ENCODE measurements at regions not wholly inside any gene's neighbourhood (a gene's known extent, or its start where the extent isn't known, plus 50 kb on each side); places are given as distances from the start of the nearest gene placed in this dataset.

- DNase-seq (ENCODE audit: low read depth), result no peak
Observed at GRCh38 chr4:157880761-157881160, 292.1 kb downstream of the GASK1B start.

GRCh38 chr4:157854819-157855218 lies 318.0 kb downstream of the GASK1B start:
- no peak for DNase-seq (ENCODE audit: low read depth)

- no peak for DNase-seq (ENCODE audit: low read depth)
Observed at GRCh38 chr4:157840648-157841047, 332.2 kb downstream of the GASK1B start.

GRCh38 chr4:157840034-157840433 lies 332.8 kb downstream of the GASK1B start:
- DNase-seq (ENCODE audit: low read depth), result no peak

GRCh38 chr4:157838366-157838765 lies 334.5 kb downstream of the GASK1B start:
- DNase-seq (ENCODE audit: low read depth), result no peak

- no peak for DNase-seq (ENCODE audit: low read depth)
Observed at GRCh38 chr4:157837071-157837703, 335.6 kb downstream of the GASK1B start.

- DNase-seq (ENCODE audit: low read depth), result no peak
Observed at GRCh38 chr4:157832596-157832995, 340.2 kb downstream of the GASK1B start.

GRCh38 chr4:157824021-157824420 lies 348.8 kb downstream of the GASK1B start:
- no peak for DNase-seq (ENCODE audit: low read depth)

- no peak for DNase-seq (ENCODE audit: low read depth)
Observed at GRCh38 chr4:157821814-157822213, 351.0 kb downstream of the GASK1B start.

GRCh38 chr4:157819693-157820464 lies 352.9 kb downstream of the GASK1B start:
- DNase-seq (ENCODE audit: low read depth), result no peak

GRCh38 chr4:157818946-157819692 lies 353.7 kb downstream of the GASK1B start:
- no peak for DNase-seq (ENCODE audit: low read depth)

- DNase-seq (ENCODE audit: low read depth), result no peak
Observed at GRCh38 chr4:157810137-157810774, 362.6 kb downstream of the GASK1B start.

- no peak for DNase-seq (ENCODE audit: low read depth)
Observed at GRCh38 chr4:157808796-157809383, 363.9 kb downstream of the GASK1B start.

GRCh38 chr4:157806184-157806583 lies 366.6 kb downstream of the GASK1B start:
- DNase-seq (ENCODE audit: low read depth), result no peak

- DNase-seq (ENCODE audit: low read depth), result no peak
Observed at GRCh38 chr4:157804986-157805385, 367.8 kb downstream of the GASK1B start.

GRCh38 chr4:157803845-157804521 lies 368.8 kb downstream of the GASK1B start:
- DNase-seq (ENCODE audit: low read depth), result no peak

- no peak for DNase-seq (ENCODE audit: low read depth)
Observed at GRCh38 chr4:157803421-157803820, 369.4 kb downstream of the GASK1B start.

GRCh38 chr4:157795495-157795894 lies 377.3 kb downstream of the GASK1B start:
- no peak for DNase-seq (ENCODE audit: low read depth)

- no peak for DNase-seq (ENCODE audit: low read depth)
Observed at GRCh38 chr4:157792716-157793115, 380.1 kb downstream of the GASK1B start.

GRCh38 chr4:157791236-157791635 lies 381.6 kb downstream of the GASK1B start:
- no peak for DNase-seq (ENCODE audit: low read depth)

GRCh38 chr4:157787618-157788017 lies 385.2 kb downstream of the GASK1B start:
- DNase-seq (ENCODE audit: low read depth), result no peak

GRCh38 chr4:157781361-157781760 lies 391.5 kb downstream of the GASK1B start:
- no peak for DNase-seq (ENCODE audit: low read depth)
